Esophagus squamous epithelium (tissue), 4 donors: ENCODE measurements at regions not wholly inside any gene's neighbourhood (a gene's known extent, or its start where the extent isn't known, plus 50 kb on each side); places are given as distances from the start of the nearest gene placed in this dataset.

Experiments used
- POLR2A ChIP-seq, 4 donors: fragments of 450-650 bp; IDR thresholded peaks; one replicate each; pipeline ENCODE4 v1.6.1; 2017; ENCODE audit warnings: antibody characterized with exemption in 4 of 4, mild to moderate bottlenecking in 4 of 4, moderate library complexity in 3 of 4
- TF ChIP-seq, protein P1 (sequence below), 6 experiments: fragments of 450-650 bp in 4 of 6; fragments of 200-600 bp in 2 of 6; sonication (generic) in 2 of 6; IDR thresholded peaks; one replicate each; pipeline ENCODE4 v1.5.1; 2016 to 2019; ENCODE audit warnings: antibody characterized with exemption in 6 of 6, mild to moderate bottlenecking in 4 of 6, moderate library complexity in 4 of 6

DNA sequence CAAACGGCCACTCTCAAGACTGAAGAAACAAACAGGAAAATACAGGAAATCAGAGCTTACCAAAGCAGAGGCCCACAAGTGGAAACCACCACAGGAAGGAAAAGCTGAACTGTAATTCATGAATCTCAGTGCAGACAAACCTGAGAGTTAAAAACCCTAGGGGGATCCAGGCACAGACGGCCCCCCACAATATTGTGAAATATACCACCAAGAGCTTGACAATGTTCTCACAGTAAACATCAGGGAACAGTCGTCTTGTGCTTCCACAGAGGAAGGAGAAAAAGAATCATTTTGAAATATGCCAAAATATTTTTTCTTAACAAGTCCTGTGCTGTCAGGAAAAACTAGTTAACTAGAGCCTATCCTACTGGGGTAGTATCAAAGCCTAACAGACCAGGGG, 68.2 kb upstream of the NRG3 start:
- TF ChIP-seq, protein P1, sequence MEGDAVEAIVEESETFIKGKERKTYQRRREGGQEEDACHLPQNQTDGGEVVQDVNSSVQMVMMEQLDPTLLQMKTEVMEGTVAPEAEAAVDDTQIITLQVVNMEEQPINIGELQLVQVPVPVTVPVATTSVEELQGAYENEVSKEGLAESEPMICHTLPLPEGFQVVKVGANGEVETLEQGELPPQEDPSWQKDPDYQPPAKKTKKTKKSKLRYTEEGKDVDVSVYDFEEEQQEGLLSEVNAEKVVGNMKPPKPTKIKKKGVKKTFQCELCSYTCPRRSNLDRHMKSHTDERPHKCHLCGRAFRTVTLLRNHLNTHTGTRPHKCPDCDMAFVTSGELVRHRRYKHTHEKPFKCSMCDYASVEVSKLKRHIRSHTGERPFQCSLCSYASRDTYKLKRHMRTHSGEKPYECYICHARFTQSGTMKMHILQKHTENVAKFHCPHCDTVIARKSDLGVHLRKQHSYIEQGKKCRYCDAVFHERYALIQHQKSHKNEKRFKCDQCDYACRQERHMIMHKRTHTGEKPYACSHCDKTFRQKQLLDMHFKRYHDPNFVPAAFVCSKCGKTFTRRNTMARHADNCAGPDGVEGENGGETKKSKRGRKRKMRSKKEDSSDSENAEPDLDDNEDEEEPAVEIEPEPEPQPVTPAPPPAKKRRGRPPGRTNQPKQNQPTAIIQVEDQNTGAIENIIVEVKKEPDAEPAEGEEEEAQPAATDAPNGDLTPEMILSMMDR (IDR thresholded peaks at IDR 0.05), result no peak
- no peak for TF ChIP-seq POLR2A (IDR thresholded peaks at IDR 0.05)
